K562 (cell line): ENCODE measurements at regions not wholly inside any gene's neighbourhood (a gene's known extent, or its start where the extent isn't known, plus 50 kb on each side); places are given as distances from the start of the nearest gene placed in this dataset.

Experiments used
- CTCF ChIP-seq, 3 experiments: IDR thresholded peaks in 2 of 3; conservative IDR thresholded peaks in 1 of 3; 2 replicates each; pipeline ENCODE4 v1.5.1; 2011 to 2012; ENCODE audit warnings: low read length in 3 of 3, mild to moderate bottlenecking in 3 of 3, control low read depth in 2 of 3, improper control_type of control experiment in 1 of 3, inconsistent platforms in 1 of 3, low read depth in 1 of 3, mixed read lengths in 1 of 3, moderate library complexity in 1 of 3; ENCODE audit not compliant: insufficient read depth in 2 of 3
- NFRKB ChIP-seq: fragments of 450-650 bp; IDR thresholded peaks from 2 replicates; pipeline ENCODE4 v1.6.1; 2016; ENCODE audit warnings: low read depth

- no peak for TF ChIP-seq CTCF (IDR thresholded peaks at IDR 0.05 in 2 of 3, conservative IDR thresholded peaks at IDR 0.05 in 1 of 3; ENCODE audit: insufficient read depth in 2 of 3, low read depth in 1 of 3, low read length in 3 of 3)
- TF ChIP-seq NFRKB, result no peak
Measured at GRCh38 chr2:167745667-167746066, 501.7 kb downstream of the STK39 start.
